AG04450 (cell line): ENCODE measurements at regions not wholly inside any gene's neighbourhood (a gene's known extent, or its start where the extent isn't known, plus 50 kb on each side); places are given as distances from the start of the nearest gene placed in this dataset.

Experiments used
- CTCF ChIA-PET: fragments of 300-600, 350-600 bp; formaldehyde crosslinking; extraction: SDS; loops from one replicate; lab custom pipeline; 2022; ENCODE audit warnings: antibody characterized with exemption, inconsistent platforms; lab: Charles Lee
- POLR2A ChIA-PET: fragments of 350-600 bp; formaldehyde crosslinking; extraction: SDS; loops from one replicate; lab custom pipeline; 2021; ENCODE audit warnings: antibody characterized with exemption, inconsistent platforms; lab: Yijun Ruan, JAX
- DNase-seq: peaks from one replicate; pipeline ENCODE4 v3.0.0-alpha.2; 2011; ENCODE audit warnings: low read depth, low spot score
- H3K27ac ChIP-seq: one replicate; pipeline ENCODE4 v1.5.1; 2012; ENCODE audit warnings: low read depth, low read length, control low read depth
- H3K27me3 ChIP-seq: one replicate; pipeline ENCODE4 v1.6.0; 2012; ENCODE audit warnings: low read length; ENCODE audit not compliant: control insufficient read depth, insufficient read depth
- H3K4me3 ChIP-seq: 2 replicates; pipeline ENCODE4 v1.5.1; 2011; ENCODE audit warnings: mild to moderate bottlenecking, low read depth, low read length, control low read depth
- H3K9me3 ChIP-seq: 2 replicates; pipeline ENCODE4 v1.5.1; 2012; ENCODE audit warnings: low read length; ENCODE audit not compliant: control insufficient read depth, insufficient read depth
- CTCF ChIP-seq: IDR thresholded peaks from 2 replicates; pipeline ENCODE4 v1.5.1; 2011; ENCODE audit warnings: low read depth, low read length, control low read depth, inconsistent platforms

GRCh38 chrX:39205467-39205866 is 404.2 kb downstream of the MID1IP1 start:
- Histone ChIP-seq H3K27ac (no peak overlapping the region), H3K27me3 (no peaks in the 10 kb centered on the region), H3K9me3 (no peaks in the 10 kb centered on the region), H3K4me3 (no peak overlapping the region)
- TF ChIP-seq CTCF = no peak
- POLR2A ChIA-PET = no interaction called here
- CTCF ChIA-PET = interaction anchor here (0.6 kb wide), 1 partner anchor 9 kb away, joined by 3 read pairs; no protein-coding TSS in a partner anchor
- DNase-seq = no peak

- ChIA-PET CTCF (no interaction called here), POLR2A (no interaction called here)
- Histone ChIP-seq H3K9me3 (no peaks in the 10 kb centered on the region), H3K27me3 (no peaks in the 10 kb centered on the region), H3K4me3 (no peak overlapping the region), H3K27ac (no peak overlapping the region)
- no peak for DNase-seq
- no peak for TF ChIP-seq CTCF
These were observed 405.3 kb downstream of the MID1IP1 start for GRCh38 chrX:39206399-39207145.

- H3K27me3 ChIP-seq = no peaks in the 10 kb centered on the region
- ChIA-PET CTCF (no interaction called here), POLR2A (no interaction called here)
- no peak for DNase-seq
- no peak for TF ChIP-seq CTCF
- H3K27ac ChIP-seq = no peak overlapping the region
- no peak overlapping the region for H3K4me3 ChIP-seq
- H3K9me3 ChIP-seq = no peaks in the 10 kb centered on the region
These were observed 410.2 kb downstream of the MID1IP1 start for GRCh38 chrX:39211501-39211900.

- Histone ChIP-seq H3K27me3 (no peaks in the 10 kb centered on the region), H3K4me3 (no peak overlapping the region), H3K9me3 (no peaks in the 10 kb centered on the region), H3K27ac (no peak overlapping the region)
- ChIA-PET POLR2A (no interaction called here), CTCF (no interaction called here)
- TF ChIP-seq CTCF = no peak
- DNase-seq = no peak
These were observed 411.2 kb downstream of the MID1IP1 start for GRCh38 chrX:39212456-39212855.

GRCh38 chrX:39214387-39215126 is 413.3 kb downstream of the MID1IP1 start:
- Histone ChIP-seq H3K27me3 (no peaks in the 10 kb centered on the region), H3K27ac (no peak overlapping the region), H3K9me3 (no peaks in the 10 kb centered on the region), H3K4me3 (no peak overlapping the region)
- POLR2A ChIA-PET = no interaction called here
- CTCF ChIA-PET = interaction anchor here (0.6 kb wide), 1 partner anchor 9 kb away, joined by 3 read pairs; no protein-coding TSS in a partner anchor
- no peak for DNase-seq
- no peak for TF ChIP-seq CTCF
